Skin epidermis (tissue), 12 donors: ENCODE measurements at regions not wholly inside any gene's neighbourhood (a gene's known extent, or its start where the extent isn't known, plus 50 kb on each side); places are given as distances from the start of the nearest gene placed in this dataset.
"Not testable (repeated sequence)": the region's sequence is repeated elsewhere in the genome, so short reads cannot be mapped to it uniquely, and the experiment has no call there.

Experiments
- H3K27ac ChIP-seq, 21 experiments: fragments of 200-600 bp; sonication (generic) in 11 of 21; one replicate each; pipeline ENCODE4 v1.5.0; 2020; ENCODE audit warnings: mild to moderate bottlenecking in 3 of 21, inconsistent platforms in 2 of 21, moderate library complexity in 2 of 21
- H3K4me3 ChIP-seq, 7 experiments: fragments of 200-600 bp; sonication (generic) in 2 of 7; one replicate each; pipeline ENCODE4 v1.5.0; 2020; ENCODE audit warnings: inconsistent platforms in 2 of 7, mild to moderate bottlenecking in 2 of 7, moderate library complexity in 1 of 7

DNA sequence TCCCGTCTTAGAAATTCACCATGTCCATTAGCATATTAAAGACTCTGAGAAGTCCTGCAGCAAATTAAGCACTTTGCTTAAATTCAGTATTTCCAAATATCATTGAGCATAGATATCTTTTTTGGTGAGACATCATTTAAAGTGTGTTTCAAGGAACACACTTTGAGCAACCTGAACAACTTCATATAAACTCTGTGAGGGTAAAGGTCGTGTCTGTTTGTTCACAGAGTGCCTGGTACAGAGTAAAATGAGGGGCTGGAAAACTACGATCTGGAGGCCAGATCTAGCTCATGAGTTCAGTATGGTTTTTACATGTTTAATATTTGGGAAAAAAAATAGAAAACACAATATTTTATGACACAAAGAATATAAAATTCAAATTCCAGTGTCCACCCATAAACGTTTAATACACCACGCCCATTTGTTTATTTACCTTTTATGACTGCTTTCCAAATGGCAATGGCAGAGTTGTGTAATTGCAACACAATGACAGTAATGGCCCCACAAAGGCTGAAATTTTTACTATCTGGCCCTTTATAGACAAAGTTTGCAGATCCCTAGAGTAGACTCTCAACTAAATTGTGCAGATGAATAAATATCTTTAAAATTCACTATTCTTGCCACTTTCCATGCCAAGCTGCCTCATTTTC is 67.4 kb downstream of the SNTN start:
- Histone ChIP-seq H3K27ac (no peak overlapping the region), H3K4me3 (no peak overlapping the region)

DNA sequence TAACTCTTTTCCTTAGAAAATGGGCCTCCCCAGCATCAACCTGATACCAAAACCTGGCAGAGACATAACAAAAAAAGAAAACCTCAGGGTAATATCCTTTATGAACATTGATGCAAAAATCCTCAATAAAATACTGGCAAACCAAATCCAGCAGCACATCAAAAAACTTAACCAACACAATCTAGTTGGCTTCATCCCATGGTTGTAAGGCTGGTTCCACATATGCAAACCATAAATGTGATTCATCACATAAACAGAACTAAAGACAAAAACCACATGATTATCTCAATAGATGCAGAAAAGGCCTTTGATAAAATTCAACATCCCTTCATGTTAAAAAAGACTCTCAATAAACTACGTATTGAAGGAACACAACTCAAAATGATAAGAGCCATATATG is 68.5 kb downstream of the SNTN start:
- H3K27ac ChIP-seq, H3K4me3 ChIP-seq: not testable (repeated sequence)

DNA sequence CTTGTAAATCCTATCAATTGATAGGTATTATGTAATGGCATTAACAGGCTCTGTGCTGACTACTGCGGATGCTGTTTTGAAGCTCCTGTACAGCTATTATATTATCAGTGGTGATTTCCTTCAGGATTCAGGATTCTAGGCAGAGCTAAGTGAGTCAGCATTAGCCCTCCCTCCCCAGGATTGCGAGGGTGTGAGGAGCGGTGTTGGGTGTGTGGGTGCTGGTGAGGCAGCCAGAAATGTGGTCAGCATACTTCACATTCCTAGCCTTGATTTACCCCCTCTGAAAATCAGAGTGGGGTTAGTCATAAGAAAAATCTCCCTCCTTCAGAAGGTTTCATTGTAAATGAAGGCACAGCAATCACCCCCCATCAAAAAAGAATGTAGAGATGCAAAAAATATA is 72.5 kb downstream of the SNTN start:
- no peak overlapping the region for H3K27ac ChIP-seq
- no peak overlapping the region for H3K4me3 ChIP-seq

DNA sequence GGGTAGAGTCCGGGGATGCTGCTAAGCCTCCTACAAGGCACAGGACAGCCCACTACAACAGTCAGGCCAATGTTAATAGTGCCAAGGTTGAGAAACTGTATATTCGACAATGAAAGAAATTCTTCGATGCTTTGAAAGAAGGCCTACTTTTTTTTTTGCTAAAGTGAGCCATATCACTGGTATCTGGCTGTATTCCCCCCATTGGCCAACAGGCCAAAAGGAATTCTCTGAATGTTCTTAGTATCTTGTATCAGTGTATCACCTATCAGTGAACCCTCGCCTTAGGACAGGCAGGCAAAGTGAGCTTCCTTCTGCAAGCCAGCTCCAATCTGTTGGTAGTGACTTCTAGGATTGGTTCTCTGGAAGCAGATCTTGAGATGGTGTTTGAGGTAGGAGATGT is 74.2 kb downstream of the SNTN start:
- no peak overlapping the region for H3K4me3 ChIP-seq

DNA sequence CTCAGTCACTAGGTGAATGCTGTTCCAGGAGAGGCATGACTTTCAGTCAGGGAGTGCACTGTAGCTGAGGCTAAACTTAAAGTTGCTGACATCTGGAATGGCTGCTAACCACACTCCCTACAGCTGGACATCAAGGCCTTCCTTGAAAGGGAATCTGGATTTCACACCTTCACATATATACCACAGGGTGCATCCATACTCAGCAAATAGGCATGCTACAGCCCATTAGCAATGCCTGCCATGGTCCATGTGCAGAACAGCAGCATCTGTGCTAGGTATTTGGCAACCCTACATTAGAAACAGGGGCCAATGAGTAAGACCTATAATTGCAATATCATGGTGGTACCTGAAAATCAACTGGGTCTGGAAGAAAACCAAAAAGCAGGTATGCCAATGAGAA is 74.8 kb downstream of the SNTN start:
- Histone ChIP-seq H3K27ac (no peak overlapping the region), H3K4me3 (no peak overlapping the region)

More for the DNA sequence above, 74.2 kb downstream of the SNTN start:
- no peak overlapping the region for H3K27ac ChIP-seq

DNA sequence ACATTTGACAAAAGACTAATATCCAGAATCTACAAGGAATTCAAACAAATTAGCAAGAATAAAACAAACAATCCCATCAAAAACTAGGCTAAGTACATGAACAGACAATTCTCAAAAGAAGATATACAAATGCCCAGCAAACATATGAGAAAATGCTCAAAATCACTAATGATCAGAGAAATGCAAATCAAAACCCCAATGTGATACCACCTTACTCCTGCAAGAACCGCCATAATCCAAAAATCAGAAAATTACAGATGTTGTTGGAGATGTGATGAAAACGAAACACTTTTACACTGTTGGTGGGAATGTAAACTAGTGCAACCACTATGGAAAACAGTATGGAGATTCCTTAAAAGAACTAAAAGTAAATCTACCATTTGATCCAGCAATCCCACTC is 79.4 kb downstream of the SNTN start:
- Histone ChIP-seq H3K4me3 (no peak overlapping the region), H3K27ac (peak overlapping the region in 1 of 21 experiments; percentile 3)

DNA sequence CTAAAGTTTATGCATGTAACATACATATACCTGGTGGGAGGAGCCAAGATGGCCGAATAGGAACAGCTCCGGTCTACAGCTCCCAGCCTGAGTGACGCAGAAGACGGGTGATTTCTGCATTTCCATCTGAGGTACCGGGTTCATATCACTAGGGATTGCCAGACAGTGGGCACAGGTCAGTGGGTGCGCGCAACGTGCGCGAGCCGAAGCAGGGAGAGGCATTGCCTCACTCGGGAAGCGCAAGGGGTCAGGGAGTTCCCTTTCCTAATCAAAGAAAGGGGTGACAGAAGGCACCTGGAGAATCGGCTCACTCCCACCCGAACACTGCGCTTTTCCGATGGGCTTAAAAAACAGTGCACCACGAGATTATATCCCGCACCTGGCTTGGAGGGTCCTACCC is 80.8 kb downstream of the SNTN start:
- H3K4me3 ChIP-seq: peak overlapping the region in 1 of 7 experiments; percentile 20

DNA sequence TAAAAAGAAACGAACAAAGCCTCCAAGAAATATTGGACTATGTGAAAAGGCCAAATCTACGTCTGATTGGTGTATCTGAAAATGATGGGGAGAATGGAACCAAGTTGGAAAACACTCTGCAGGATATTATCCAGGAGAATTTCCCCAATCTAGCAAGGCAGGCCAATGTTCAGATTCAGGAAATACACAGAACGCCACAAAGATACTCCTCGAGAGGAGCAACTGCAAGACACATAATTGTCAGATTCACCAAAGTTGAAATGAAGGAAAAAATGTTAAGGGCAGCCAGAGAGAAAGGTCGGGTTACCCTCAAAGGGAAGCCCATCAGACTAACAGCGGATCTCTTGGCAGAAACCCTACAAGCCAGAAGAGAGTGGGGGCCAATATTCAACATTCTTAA is 82.2 kb downstream of the SNTN start:
- H3K27ac ChIP-seq, H3K4me3 ChIP-seq: not testable (repeated sequence)

More for the DNA sequence above, 80.8 kb downstream of the SNTN start:
- not testable (repeated sequence) for H3K27ac ChIP-seq

DNA sequence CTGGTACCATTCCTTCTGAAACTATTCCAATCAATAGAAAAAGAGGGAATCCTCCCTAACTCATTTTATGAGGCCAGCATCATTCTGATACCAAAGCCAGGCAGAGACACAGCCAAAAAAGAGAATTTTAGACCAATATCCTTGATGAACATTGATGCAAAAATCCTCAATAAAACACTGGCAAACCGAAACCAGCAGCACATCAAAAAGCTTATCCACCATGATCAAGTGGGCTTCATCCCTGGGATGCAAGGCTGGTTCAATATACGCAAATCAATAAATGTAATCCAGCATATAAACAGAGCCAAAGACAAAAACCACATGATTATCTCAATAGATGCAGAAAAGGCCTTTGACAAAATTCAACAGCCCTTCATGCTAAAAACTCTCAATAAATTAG is 82.3 kb upstream of the C3orf49 start:
- H3K27ac ChIP-seq, H3K4me3 ChIP-seq: not testable (repeated sequence)

DNA sequence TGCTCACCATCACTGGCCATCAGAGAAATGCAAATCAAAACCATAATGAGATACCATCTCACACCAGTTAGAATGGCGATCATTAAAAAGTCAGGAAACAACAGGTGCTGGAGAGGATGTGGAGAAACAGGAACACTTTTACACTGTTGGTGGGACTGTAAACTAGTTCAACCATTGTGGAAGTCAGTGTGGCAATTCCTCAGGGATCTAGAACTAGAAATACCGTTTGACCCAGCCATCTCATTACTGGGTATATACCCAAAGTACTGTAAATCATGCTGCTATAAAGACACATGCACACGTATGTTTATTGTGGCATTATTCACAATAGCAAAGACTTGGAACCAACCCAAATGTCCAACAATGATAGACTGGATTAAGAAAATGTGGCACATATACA is 80.5 kb upstream of the C3orf49 start:
- H3K4me3 ChIP-seq, H3K27ac ChIP-seq: not testable (repeated sequence)

DNA sequence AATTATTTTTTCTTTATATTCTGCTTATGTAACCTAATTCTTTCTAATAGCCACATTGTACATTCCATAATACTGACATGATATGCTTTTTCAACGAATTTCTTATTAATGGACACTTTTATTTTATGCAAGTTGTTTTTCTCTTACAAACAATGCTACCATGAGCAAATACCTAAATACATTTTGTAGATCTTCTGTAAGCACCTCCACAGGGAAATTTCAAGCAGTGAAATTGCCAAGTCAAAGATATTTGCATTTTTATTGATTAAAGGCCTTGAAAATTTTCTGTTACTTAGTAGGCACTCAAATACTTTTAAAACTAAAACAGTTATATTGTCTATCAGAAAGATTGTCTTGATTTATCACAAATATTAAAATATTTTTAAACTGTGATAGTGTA is 79.6 kb upstream of the C3orf49 start:
- no peak overlapping the region for H3K27ac ChIP-seq

DNA sequence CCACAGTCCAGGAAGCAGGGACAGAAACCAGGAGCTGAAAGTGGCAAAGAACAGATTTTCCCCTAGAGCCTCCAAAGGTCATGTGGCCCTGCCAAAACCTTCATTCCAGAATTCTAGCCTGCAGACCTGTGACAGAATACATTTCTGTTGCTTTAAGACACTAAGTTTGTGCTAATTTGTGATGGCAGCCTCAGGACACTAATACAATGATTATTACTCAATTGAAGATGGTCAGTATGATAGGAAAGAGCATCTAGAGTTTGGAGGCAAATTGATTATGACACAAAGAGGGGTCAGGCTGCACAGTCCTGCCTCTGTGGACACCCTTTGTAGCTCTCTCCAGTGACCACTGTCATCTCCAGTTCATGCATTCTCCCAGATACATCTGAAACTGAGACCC is 79.0 kb upstream of the C3orf49 start:
- no peak overlapping the region for H3K4me3 ChIP-seq
- no peak overlapping the region for H3K27ac ChIP-seq

More for the DNA sequence above, 79.6 kb upstream of the C3orf49 start:
- no peak overlapping the region for H3K4me3 ChIP-seq

DNA sequence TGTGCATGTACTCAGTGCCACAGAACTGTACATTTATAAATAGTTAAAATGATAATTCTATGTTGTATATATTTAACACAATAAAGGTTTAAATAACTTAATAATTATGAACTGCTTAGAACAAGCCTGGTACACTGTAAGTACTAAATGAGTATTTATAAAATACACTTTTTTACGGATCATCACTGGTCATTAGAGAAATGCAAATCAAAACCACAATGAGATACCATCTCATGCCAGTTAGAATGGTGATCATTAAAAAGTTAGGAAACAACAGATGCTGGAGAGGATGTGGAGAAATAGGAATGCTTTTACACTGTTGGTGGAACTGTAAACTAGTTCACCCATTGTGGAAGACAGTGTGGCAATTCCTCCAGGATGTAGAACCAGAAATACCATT is 74.4 kb upstream of the C3orf49 start:
- H3K4me3 ChIP-seq, H3K27ac ChIP-seq: not testable (repeated sequence)

DNA sequence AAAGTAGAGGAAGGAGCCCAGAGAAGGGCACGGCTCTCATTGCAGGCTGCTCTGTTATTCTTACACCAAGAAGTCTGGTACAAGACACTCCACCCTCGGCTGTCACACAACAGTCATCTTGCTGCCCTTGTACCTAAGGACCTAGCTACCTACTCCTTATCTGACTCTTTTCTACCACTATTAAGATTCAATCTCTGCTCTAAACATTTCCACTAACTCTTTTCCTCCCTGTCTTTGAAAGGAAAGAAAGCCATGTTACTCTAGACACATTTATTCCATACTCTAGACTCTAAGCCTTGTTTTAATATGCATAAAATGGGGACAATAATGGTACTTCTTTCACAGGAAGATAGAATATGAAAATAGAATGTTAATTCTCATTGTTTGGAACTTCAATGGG is 73.3 kb upstream of the C3orf49 start:
- Histone ChIP-seq H3K4me3 (no peak overlapping the region), H3K27ac (no peak overlapping the region)

DNA sequence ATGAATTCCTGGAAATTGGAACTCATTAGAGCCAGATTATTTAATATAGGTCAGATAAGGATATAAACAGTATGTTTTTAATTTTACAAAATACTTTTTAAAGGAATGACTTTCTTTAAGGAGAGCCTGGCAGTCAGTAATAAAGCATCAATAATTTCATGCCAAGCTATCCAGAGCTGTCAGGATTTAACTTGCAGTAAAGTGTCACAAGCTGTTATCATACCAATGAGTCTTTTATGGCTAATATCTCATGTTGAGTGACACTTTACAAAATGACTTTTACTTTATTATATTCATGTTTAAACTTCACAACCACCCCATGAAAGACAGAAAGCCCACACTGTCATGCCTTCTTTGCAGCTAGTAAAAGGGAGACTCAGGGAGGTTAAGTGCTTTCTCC is 72.9 kb upstream of the C3orf49 start:
- Histone ChIP-seq H3K4me3 (no peak overlapping the region), H3K27ac (no peak overlapping the region)

DNA sequence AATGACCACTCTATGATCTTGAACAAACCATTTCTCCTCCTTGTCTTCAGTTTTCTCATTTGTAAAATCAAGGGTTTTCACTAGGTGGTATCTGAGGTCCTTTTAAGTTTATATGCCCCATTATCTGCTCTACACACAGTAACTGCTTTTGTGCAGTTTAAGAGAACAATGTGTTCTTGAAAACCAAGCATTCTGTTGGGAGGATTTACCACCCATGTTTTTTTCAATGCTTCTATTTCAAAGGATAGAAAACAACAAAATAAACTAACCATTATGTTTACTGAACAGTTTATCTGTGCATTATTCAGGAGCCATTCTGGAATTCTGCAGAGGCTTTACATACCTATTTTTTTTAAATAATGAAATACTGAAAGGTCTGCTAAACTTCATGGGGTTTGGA is 67.6 kb upstream of the C3orf49 start:
- no peak overlapping the region for H3K4me3 ChIP-seq
- H3K27ac ChIP-seq: no peak overlapping the region

DNA sequence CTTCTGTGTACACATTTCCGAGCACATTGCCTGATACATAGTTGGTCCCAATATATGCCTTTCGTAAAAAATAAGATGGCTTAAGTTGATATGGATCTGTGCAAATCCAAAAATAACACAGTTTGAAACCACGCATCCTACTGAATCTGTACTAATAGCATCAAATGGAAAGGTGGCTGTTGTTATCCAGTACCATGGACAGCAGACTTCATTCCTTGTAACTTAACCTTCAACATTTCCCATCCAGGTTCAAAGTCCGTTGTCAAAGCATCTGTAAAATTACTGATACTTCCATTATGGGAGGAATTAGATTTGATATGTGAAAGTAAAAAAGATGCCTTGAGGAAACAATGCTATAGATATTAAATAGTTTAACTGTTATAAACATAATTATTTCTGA is 65.5 kb upstream of the C3orf49 start:
- no peak overlapping the region for H3K4me3 ChIP-seq

DNA sequence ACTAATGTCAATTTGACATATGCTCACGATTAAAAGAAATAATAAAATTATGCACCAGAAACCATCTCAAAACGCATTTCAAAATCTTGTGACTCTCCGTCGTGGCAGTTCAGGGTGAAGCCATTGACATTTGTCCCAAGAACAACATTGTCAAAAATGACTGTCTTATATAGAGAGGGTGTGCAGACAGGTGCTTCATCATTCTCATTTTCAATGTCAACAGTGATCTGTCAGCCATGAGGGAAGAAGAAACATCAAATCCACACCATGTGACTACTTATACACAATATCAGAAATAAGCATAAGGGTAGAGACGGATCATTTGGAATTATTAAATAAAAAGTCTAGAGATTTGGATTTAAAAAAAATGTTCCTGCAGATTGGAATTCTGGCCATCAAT is 65.1 kb upstream of the C3orf49 start:
- H3K27ac ChIP-seq: no peak overlapping the region
- H3K4me3 ChIP-seq: no peak overlapping the region

More for the DNA sequence above, 65.5 kb upstream of the C3orf49 start:
- H3K27ac ChIP-seq: no peak overlapping the region

DNA sequence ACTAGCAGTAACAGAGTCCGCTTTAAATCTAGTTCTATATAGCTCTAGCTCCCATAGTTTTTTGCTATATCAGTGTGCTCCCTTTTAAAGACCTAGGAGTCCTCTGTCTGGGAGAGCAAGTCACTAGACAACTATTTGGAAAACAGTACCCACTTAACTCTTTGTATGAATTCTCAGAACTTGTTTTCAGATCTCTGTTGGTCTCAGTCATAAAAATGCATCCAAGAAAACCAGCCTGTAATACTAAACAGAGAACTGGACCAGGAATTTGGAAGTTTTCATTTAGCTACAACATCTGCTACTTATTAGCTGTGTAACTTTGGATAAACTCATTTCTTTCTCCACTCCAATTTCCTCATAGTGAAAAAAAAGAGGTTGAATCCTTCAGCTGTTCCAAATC is 56.9 kb upstream of the C3orf49 start:
- Histone ChIP-seq H3K4me3 (no peak overlapping the region), H3K27ac (peak overlapping the region in 1 of 21 experiments; percentile 18)

DNA sequence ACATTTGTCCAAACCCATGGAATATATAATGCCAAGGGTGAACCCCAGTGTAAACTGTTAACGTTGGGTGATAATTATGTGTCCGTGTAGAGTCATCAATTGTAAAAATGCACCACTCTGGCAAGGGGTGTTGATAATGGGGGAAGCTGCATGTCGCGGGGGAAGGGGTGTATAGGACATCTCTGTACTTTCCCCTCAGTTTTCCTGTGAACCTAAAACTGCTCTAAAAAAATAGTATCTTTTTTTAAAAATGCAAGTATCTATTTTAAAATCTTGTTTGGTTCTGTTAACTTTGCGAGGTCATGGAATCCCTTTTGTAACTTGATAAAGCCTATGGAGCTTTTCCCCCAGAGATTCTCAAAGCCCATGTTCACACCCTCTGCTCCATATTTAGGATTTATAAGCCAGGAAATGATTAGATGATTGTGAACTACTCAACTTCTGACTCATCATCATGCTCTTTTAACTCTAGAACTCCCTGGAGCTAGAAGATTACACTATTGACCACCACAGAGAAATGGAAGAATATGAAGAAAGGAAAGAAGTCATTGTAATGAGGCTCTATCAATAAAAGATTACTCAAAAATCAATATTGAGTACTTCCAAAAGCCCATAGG is 56.1 kb upstream of the C3orf49 start:
- Histone ChIP-seq H3K4me3 (no peak overlapping the region), H3K27ac (peak overlapping the region in 2 of 21 experiments; percentile 18 to 29)

DNA sequence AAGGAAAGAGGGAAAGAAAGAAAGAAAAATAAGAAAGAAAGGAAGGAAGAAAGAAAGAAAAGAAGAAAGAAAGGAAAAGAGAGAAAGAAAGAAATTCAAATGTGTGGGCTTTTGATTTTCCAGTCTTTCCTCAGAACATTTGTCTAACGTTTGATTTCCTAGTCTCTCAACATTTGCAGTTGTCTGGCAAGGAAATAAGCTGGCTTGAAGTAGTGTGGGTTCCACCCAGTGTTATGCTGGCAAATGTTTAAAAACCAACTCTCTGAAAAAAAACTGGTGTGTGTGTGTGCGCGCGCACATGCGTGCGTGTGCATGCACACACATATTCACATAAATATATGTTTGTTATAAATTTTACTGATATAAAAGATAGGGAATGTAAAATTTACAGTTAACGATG is 54.6 kb upstream of the C3orf49 start:
- Histone ChIP-seq H3K27ac (peak overlapping the region in 1 of 21 experiments; percentile 10), H3K4me3 (no peak overlapping the region)

DNA sequence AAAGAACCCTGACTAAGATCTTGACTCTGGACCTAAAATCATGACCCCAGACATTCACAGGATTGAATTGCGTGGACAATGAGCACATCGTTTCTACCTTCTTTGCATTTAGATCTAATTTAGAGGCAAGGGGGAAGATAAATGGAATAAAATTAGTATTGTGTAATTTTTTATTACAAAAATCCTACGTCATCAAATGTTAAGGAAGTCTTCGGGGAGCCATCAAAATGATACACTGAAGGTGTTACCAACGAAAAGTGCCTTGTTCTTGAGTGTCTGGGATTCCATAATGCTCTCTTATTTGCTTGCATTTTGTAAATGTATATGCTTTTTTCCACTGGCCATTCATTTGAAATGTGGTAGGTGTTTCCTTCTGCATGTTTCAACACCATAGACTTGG is 52.8 kb upstream of the C3orf49 start:
- H3K4me3 ChIP-seq: no peak overlapping the region
- no peak overlapping the region for H3K27ac ChIP-seq
